Ovary (tissue), 7 donors: ENCODE measurements at regions not wholly inside any gene's neighbourhood (a gene's known extent, or its start where the extent isn't known, plus 50 kb on each side); places are given as distances from the start of the nearest gene placed in this dataset.

Experiments used
- DNase-seq, 5 donors: peaks; one replicate each; pipeline ENCODE4 v3.0.0-alpha.2; 2019 to 2020
- H3K27ac ChIP-seq, 2 donors: fragments of 200-600 bp; one replicate each; pipeline versions ENCODE4 v1.5.1 to v1.8.0; 2019 to 2022
- H3K27me3 ChIP-seq: fragments of 200-600 bp; one replicate; pipeline ENCODE4 v1.8.0; 2022
- H3K36me3 ChIP-seq: fragments of 200-600 bp; sonication (generic); one replicate; pipeline ENCODE4 v1.5.1; 2019
- H3K4me1 ChIP-seq: one replicate; pipeline ENCODE4 v1.8.1; 2013; ENCODE audit warnings: mild to moderate bottlenecking, moderate library complexity; ENCODE audit not compliant: insufficient read depth
- H3K4me3 ChIP-seq: fragments of 200-600 bp; sonication (generic); one replicate; pipeline ENCODE4 v1.5.1; 2017
- H3K9me3 ChIP-seq, 2 donors: fragments of 200-600 bp in 1 of 2; sonication (generic) in 1 of 2; one replicate each; pipeline versions ENCODE4 v1.5.1 to v1.8.1; 2013 to 2019; ENCODE audit warnings: mild to moderate bottlenecking in 1 of 2, moderate library complexity in 1 of 2
- CTCF ChIP-seq, 3 donors: fragments of 450-650 bp in 2 of 3; fragments of 200-600 bp in 1 of 3; IDR thresholded peaks; one replicate each; pipeline versions ENCODE4 v1.5.1 to v1.8.0; 2016 to 2022; ENCODE audit warnings: antibody characterized with exemption in 3 of 3, mild to moderate bottlenecking in 1 of 3
- EP300 ChIP-seq: sonication (generic); formaldehyde crosslinking; IDR thresholded peaks from one replicate; pipeline ENCODE4 v1.6.1; 2017; ENCODE audit warnings: antibody characterized with exemption
- POLR2A ChIP-seq: fragments of 450-650 bp; IDR thresholded peaks from one replicate; pipeline ENCODE4 v1.6.1; 2017; ENCODE audit warnings: antibody characterized with exemption, mild to moderate bottlenecking, moderate library complexity
- WGBS, 3 donors: extraction: QIAGEN DNeasy Blood & Tissue Kit in 1 of 3; methylation state at CpG; one replicate each; pipeline versions ENCODE4 v1.1.5 to v1.1.7; 2013 to 2017; 5-methylcytosine and 5-hydroxymethylcytosine counted together
- intact Hi-C, 4 donors: fragments of 100-400 bp; cut with DNase I; formaldehyde crosslinking; loops; one replicate each; pipeline versions ENCODE4 v1.11.0 to v1.15.1; 2022 to 2023
- donor health status: DM: no; HTN: no; CAD: no; lungs with moderate emphysema.
- donor health status: DM: no; HTN: no; CAD: no.
- donor health status: Bipolar disorder and iron deficiency.
- donor health status: DM: no; HTN: no; CAD: no.
- donor health status: DM: yes; HTN: yes; CAD: no.

- Histone ChIP-seq H3K4me3 (no peak overlapping the region), H3K4me1 (no peaks in the 10 kb centered on the region), H3K27me3 (no peaks in the 10 kb centered on the region), H3K27ac (no peak overlapping the region), H3K9me3 (no peaks in the 10 kb centered on the region), H3K36me3 (no peaks in the 10 kb centered on the region)
- intact Hi-C loops: loop anchor here in 1 of 4 donors (5.0 kb wide), 1 partner anchor 181 kb away; no protein-coding TSS in a partner anchor
- no peak for DNase-seq
- no peak for TF ChIP-seq POLR2A
- TF ChIP-seq EP300: no peak
- no peak for TF ChIP-seq CTCF (IDR thresholded peaks at IDR 0.05)
- WGBS, 3 donors: 14 to 28% (median 15%) methylated on average over 12 of the region's 12 CpGs
These were observed 137.7 kb upstream of the CRHR1 start for GRCh38 chr17:45646288-45646988.

DNA sequence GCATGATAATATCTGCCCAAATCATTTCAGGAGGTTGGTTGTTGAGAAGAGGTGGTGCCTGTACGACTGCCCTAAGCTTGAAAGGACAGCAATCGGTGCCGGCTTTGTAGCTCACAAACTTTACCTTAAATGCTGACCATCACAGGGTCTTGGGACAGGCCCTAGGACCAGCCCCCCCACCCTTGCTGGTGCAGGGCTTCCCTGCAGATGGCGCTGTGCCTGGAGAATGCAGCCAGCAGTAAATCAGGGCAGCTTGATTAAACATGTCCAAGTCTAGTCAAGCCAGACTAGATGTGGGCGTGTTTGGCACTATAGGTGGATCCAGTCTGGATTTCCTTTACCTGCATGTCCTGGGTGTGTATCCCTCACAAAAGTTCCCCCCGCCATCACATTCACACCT, 135.5 kb upstream of the CRHR1 start:
- WGBS, 3 donors: 67 to 73% (median 73%) methylated on average over 6 of the region's 6 CpGs

GRCh38 chr17:45649796-45650195, 134.3 kb upstream of the CRHR1 start:
- no peak for DNase-seq
- intact Hi-C loops: loop anchor here in 1 of 4 donors (5.0 kb wide), 1 partner anchor 178 kb away; no protein-coding TSS in a partner anchor
- WGBS, 3 donors: 64 to 75% (median 65%) methylated on average over 5 of the region's 5 CpGs

More for the DNA sequence above, 135.5 kb upstream of the CRHR1 start:
- Histone ChIP-seq H3K36me3 (no peaks in the 10 kb centered on the region), H3K9me3 (no peaks in the 10 kb centered on the region), H3K27me3 (no peaks in the 10 kb centered on the region), H3K27ac (no peak overlapping the region), H3K4me1 (no peaks in the 10 kb centered on the region), H3K4me3 (no peak overlapping the region)
- no peak for DNase-seq
- intact Hi-C loops: loop anchor here in 1 of 4 donors (5.0 kb wide), 1 partner anchor 179 kb away; no protein-coding TSS in a partner anchor
- no peak for TF ChIP-seq CTCF (IDR thresholded peaks at IDR 0.05)
- no peak for TF ChIP-seq POLR2A
- TF ChIP-seq EP300: no peak

DNA sequence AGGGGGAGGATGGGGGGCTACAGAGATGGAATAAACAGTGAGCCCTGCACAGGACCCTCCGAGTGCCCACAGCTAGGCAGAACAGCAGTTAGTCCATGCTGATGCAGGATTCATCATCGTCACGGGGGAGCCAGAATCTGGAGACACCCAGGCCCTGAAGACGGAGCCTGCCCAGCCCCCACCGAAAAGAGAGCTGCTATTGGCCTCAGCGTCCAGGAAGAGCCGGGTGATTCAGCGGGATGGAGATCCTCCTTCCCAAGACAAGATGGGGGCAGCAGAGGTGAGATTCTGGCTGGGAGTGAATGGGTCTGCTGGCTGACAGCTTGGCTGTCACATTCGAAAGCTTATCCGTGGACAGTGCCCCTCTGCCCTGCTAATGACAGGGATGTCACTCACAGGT, 133.6 kb upstream of the CRHR1 start:
- Histone ChIP-seq H3K27me3 (no peaks in the 10 kb centered on the region), H3K27ac (no peak overlapping the region), H3K36me3 (no peaks in the 10 kb centered on the region), H3K9me3 (no peaks in the 10 kb centered on the region), H3K4me1 (no peaks in the 10 kb centered on the region), H3K4me3 (no peak overlapping the region)
- 46 to 53% (median 51%) methylated on average over 10 of the region's 10 CpGs for WGBS, 3 donors
- intact Hi-C loops: no loop called here
- DNase-seq: no peak
- TF ChIP-seq EP300 (no peak), CTCF (IDR thresholded peaks at IDR 0.05) (no peak)

More at GRCh38 chr17:45649796-45650195, 134.3 kb upstream of the CRHR1 start:
- Histone ChIP-seq H3K36me3 (no peaks in the 10 kb centered on the region), H3K27me3 (no peaks in the 10 kb centered on the region), H3K4me1 (no peaks in the 10 kb centered on the region), H3K27ac (no peak overlapping the region), H3K9me3 (no peaks in the 10 kb centered on the region), H3K4me3 (no peak overlapping the region)
- TF ChIP-seq EP300 (no peak), CTCF (IDR thresholded peaks at IDR 0.05) (no peak), POLR2A (no peak)
